Osteoblast (primary cell): ENCODE measurements at regions not wholly inside any gene's neighbourhood (a gene's known extent, or its start where the extent isn't known, plus 50 kb on each side); places are given as distances from the start of the nearest gene placed in this dataset.

ENCODE experiments used
- DNase-seq: peaks from one replicate; pipeline ENCODE4 v3.0.0; 2011; ENCODE audit warnings: low spot score, mixed read lengths; ENCODE audit not compliant: insufficient read length; ENCODE audit errors: missing footprints
- H2AFZ ChIP-seq: 2 replicates; pipeline ENCODE4 v1.6.0; 2011; ENCODE audit warnings: mild to moderate bottlenecking, low read length
- H3K27ac ChIP-seq: 2 replicates; pipeline ENCODE4 v1.5.1; 2011; ENCODE audit warnings: mild to moderate bottlenecking, low read depth, low read length, moderate library complexity
- H3K27me3 ChIP-seq: 2 replicates; pipeline ENCODE4 v1.6.0; 2012; ENCODE audit warnings: mild to moderate bottlenecking, control low read depth, inconsistent platforms, low read length, moderate library complexity; ENCODE audit not compliant: insufficient read depth
- H3K36me3 ChIP-seq: 2 replicates; pipeline ENCODE4 v1.5.1; 2011; ENCODE audit warnings: mild to moderate bottlenecking, low read length, control low read depth, moderate library complexity; ENCODE audit not compliant: insufficient read depth
- H3K4me1 ChIP-seq: 2 replicates; pipeline ENCODE4 v1.5.1; 2011; ENCODE audit warnings: mild to moderate bottlenecking, low read length, control low read depth, moderate library complexity; ENCODE audit not compliant: insufficient read depth
- H3K4me2 ChIP-seq: 2 replicates; pipeline ENCODE4 v1.6.0; 2011; ENCODE audit warnings: mild to moderate bottlenecking, low read length; ENCODE audit not compliant: insufficient read depth
- H3K4me3 ChIP-seq: fragments of 200-600 bp; sonication (generic); 3 replicates; pipeline ENCODE4 v1.5.1; 2012; ENCODE audit warnings: mild to moderate bottlenecking, low read length, inconsistent platforms; ENCODE audit not compliant: insufficient read depth
- H3K79me2 ChIP-seq: 2 replicates; pipeline ENCODE4 v1.6.0; 2012; ENCODE audit warnings: mild to moderate bottlenecking, low read length, control low read depth, inconsistent platforms; ENCODE audit not compliant: insufficient read depth
- H3K9me3 ChIP-seq: 2 replicates; pipeline ENCODE4 v1.5.1; 2011; ENCODE audit warnings: low read depth, low read length, control low read depth
- H4K20me1 ChIP-seq: 2 replicates; pipeline ENCODE4 v1.6.0; 2012; ENCODE audit warnings: mild to moderate bottlenecking, low read length, control low read depth; ENCODE audit not compliant: insufficient read depth
- CTCF ChIP-seq: IDR thresholded peaks from 2 replicates; pipeline ENCODE4 v1.5.1; 2011; ENCODE audit warnings: mild to moderate bottlenecking, low read depth, low read length, moderate library complexity; ENCODE audit errors: extremely low read depth

GRCh38 chr13:67990868-67991267 lies 760.7 kb upstream of the PCDH9 start:
- Histone ChIP-seq H2AFZ (no peak overlapping the region), H3K4me3 (no peak overlapping the region), H3K27me3 (no peaks in the 10 kb centered on the region), H4K20me1 (no peaks in the 10 kb centered on the region), H3K36me3 (no peaks in the 10 kb centered on the region), H3K9me3 (no peaks in the 10 kb centered on the region), H3K27ac (no peak overlapping the region), H3K4me2 (no peak overlapping the region), H3K79me2 (no peaks in the 10 kb centered on the region), H3K4me1 (no peaks in the 10 kb centered on the region)
- DNase-seq, result no peak
- no peak for TF ChIP-seq CTCF

- Histone ChIP-seq H3K9me3 (no peaks in the 10 kb centered on the region), H3K79me2 (no peaks in the 10 kb centered on the region), H3K4me3 (no peak overlapping the region), H3K36me3 (no peaks in the 10 kb centered on the region), H3K27me3 (no peaks in the 10 kb centered on the region), H2AFZ (no peak overlapping the region), H3K27ac (no peak overlapping the region), H3K4me1 (no peaks in the 10 kb centered on the region), H4K20me1 (no peaks in the 10 kb centered on the region), H3K4me2 (no peak overlapping the region)
- no peak for TF ChIP-seq CTCF
- no peak for DNase-seq
Observed at GRCh38 chr13:67986234-67986633, 756.1 kb upstream of the PCDH9 start.

GRCh38 chr13:67977066-67977465 lies 746.9 kb upstream of the PCDH9 start:
- no peak for TF ChIP-seq CTCF
- no peak for DNase-seq
- Histone ChIP-seq H3K4me3 (no peak overlapping the region), H2AFZ (no peak overlapping the region), H3K79me2 (no peaks in the 10 kb centered on the region), H3K36me3 (no peaks in the 10 kb centered on the region), H3K9me3 (no peaks in the 10 kb centered on the region), H4K20me1 (no peaks in the 10 kb centered on the region), H3K4me1 (no peaks in the 10 kb centered on the region), H3K27ac (no peak overlapping the region), H3K4me2 (no peak overlapping the region), H3K27me3 (no peaks in the 10 kb centered on the region)

GRCh38 chr13:67971291-67971690 lies 741.2 kb upstream of the PCDH9 start:
- Histone ChIP-seq H3K4me1 (no peaks in the 10 kb centered on the region), H3K79me2 (no peaks in the 10 kb centered on the region), H3K36me3 (no peaks in the 10 kb centered on the region), H3K27me3 (no peaks in the 10 kb centered on the region), H4K20me1 (no peaks in the 10 kb centered on the region), H3K4me3 (no peak overlapping the region), H2AFZ (no peak overlapping the region), H3K27ac (no peak overlapping the region), H3K9me3 (no peaks in the 10 kb centered on the region), H3K4me2 (no peak overlapping the region)
- no peak for TF ChIP-seq CTCF
- DNase-seq, result no peak
